ENCODE measurements at regions not wholly inside any gene's neighbourhood (a gene's known extent, or its start where the extent isn't known, plus 50 kb on each side); places are given as distances from the start of the nearest gene placed in this dataset.

GRCh38 chrX:33272986-33273385 is 61.6 kb upstream of the DMD start:
- FAIRE-seq = no peak
- DNase-seq (ENCODE audit: insufficient read length, low spot score) = no peak
- TF ChIP-seq TAF1 (IDR thresholded peaks at IDR 0.05; ENCODE audit: low read depth, low read length) (no peak), PAX5 (IDR thresholded peaks at IDR 0.05; ENCODE audit: insufficient read depth, low read length, severe bottlenecking) (no peak), SPI1 (IDR thresholded peaks at IDR 0.05; ENCODE audit: low read depth, low read length) (no peak), POU2F2 (IDR thresholded peaks at IDR 0.05; ENCODE audit: low read depth, low read length) (no peak), POLR2AphosphoS5 (IDR thresholded peaks at IDR 0.05; ENCODE audit: low read depth, low read length) (no peak), POLR2A (IDR thresholded peaks at IDR 0.05; ENCODE audit: low read depth, low read length) (no peak)

Data from GM12891 (cell line).